BE2C (cell line): ENCODE measurements at regions not wholly inside any gene's neighbourhood (a gene's known extent, or its start where the extent isn't known, plus 50 kb on each side); places are given as distances from the start of the nearest gene placed in this dataset.

Experiments used
- DNase-seq: peaks from one replicate; pipeline ENCODE4 v3.0.0-alpha.2; 2020
- H3K27me3 ChIP-seq: fragments of 250-450 bp; sonication (Bioruptor Pico); 2 replicates; pipeline ENCODE4 v1.5.1; 2020; ENCODE audit warnings: mild to moderate bottlenecking
- H3K36me3 ChIP-seq: fragments of 250-450 bp; sonication (Bioruptor Pico); 2 replicates; pipeline ENCODE4 v1.5.1; 2020; ENCODE audit warnings: mild to moderate bottlenecking
- H3K4me1 ChIP-seq: fragments of 250-450 bp; sonication (Bioruptor Pico); 2 replicates; pipeline ENCODE4 v1.5.1; 2020
- H3K4me3 ChIP-seq: 2 replicates; pipeline ENCODE4 v1.5.1; 2011; ENCODE audit warnings: low read depth, low read length
- H3K9me3 ChIP-seq: fragments of 250-450 bp; sonication (Bioruptor Pico); 2 replicates; pipeline ENCODE4 v1.5.1; 2020
- TF ChIP-seq, protein P1 (sequence below): IDR thresholded peaks from 2 replicates; pipeline ENCODE4 v1.5.1; 2012; ENCODE audit warnings: mild to moderate bottlenecking, low read depth, low read length

DNA sequence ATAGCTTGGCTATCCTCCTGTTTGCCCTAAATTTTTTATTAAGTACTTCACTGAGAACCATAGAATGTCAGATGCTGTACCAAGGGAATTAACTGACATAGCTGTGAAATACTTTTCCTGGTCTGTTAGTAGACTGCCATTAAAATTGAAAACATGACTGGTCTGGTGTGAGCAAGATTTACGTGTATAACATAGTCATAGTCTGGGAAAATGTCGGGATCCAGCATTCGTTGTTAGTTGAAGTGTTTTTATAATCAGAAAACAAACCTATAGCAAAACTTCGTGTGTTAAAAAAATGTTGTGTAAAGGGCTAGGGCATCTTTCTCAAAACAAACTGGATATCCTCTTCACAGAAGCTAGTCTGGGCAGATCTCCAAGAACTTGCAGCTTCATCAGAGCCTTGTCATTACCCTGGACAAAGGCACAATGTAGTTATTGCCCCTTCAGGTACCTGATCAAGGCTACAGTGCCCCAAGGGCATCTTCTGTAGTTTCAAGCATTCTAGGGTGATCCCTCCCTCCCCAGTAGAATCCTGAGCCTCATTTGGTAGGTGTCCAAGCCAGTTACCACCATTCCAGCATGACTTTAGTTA is 454.2 kb upstream of the SGCD start:
- no peak overlapping the region for H3K4me3 ChIP-seq
- no peaks in the 10 kb centered on the region for H3K9me3 ChIP-seq
- no peaks in the 10 kb centered on the region for H3K4me1 ChIP-seq
- H3K27me3 ChIP-seq: no peaks in the 10 kb centered on the region
- TF ChIP-seq, protein P1, sequence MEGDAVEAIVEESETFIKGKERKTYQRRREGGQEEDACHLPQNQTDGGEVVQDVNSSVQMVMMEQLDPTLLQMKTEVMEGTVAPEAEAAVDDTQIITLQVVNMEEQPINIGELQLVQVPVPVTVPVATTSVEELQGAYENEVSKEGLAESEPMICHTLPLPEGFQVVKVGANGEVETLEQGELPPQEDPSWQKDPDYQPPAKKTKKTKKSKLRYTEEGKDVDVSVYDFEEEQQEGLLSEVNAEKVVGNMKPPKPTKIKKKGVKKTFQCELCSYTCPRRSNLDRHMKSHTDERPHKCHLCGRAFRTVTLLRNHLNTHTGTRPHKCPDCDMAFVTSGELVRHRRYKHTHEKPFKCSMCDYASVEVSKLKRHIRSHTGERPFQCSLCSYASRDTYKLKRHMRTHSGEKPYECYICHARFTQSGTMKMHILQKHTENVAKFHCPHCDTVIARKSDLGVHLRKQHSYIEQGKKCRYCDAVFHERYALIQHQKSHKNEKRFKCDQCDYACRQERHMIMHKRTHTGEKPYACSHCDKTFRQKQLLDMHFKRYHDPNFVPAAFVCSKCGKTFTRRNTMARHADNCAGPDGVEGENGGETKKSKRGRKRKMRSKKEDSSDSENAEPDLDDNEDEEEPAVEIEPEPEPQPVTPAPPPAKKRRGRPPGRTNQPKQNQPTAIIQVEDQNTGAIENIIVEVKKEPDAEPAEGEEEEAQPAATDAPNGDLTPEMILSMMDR: no peak
- no peak for DNase-seq
- H3K36me3 ChIP-seq: no peaks in the 10 kb centered on the region

DNA sequence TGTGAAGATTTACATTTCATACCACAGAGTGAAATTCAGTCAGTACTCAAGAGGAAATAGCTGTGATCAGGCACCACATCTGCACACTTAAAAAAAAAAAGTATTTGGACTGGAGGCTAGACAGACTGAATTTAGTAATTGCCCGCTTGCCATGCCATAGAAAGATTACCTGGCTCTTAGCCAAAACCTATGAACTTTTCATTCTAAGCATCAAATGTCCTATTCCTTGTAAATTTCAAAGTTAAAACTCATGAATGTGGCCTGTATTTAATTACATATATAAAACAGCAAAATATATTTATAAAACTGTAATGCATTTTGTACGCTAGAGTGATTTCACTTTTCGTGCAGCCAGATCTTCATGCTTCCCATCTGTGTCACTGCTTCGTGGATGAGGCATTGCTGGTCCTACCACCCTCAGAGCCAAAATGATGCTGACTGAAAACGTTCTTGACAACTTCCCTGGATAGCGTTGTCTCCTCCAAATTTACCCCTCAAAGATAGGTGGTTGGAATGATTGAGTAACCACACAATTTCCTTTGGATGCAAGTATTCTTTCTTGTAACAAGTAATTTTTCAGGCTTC is 447.9 kb upstream of the SGCD start:
- TF ChIP-seq, protein P1: no peak
- H3K9me3 ChIP-seq: no peaks in the 10 kb centered on the region
- H3K36me3 ChIP-seq: no peaks in the 10 kb centered on the region
- H3K4me3 ChIP-seq: no peak overlapping the region
- no peak for DNase-seq
- no peaks in the 10 kb centered on the region for H3K27me3 ChIP-seq
- H3K4me1 ChIP-seq: no peaks in the 10 kb centered on the region

DNA sequence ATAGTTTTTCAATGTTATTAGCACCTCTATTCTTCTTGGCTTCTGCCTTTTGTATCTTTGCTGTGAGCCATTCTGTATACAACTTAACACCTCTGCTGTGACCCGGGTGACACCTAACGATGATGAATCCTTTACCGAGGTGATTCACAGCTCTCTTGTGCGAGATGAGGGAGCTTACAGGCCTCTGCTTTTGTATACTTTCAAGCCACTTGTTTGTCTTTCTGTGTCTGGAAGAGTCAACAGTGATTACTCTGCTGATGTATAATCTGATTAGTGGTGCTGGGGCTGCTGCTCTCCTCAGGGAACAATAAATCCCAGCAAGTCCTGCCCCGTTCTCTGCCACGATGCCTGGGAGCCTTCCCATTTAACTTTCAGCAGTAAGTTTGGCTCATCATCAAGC is 442.9 kb upstream of the SGCD start:
- peak; percentile 7 for DNase-seq

DNA sequence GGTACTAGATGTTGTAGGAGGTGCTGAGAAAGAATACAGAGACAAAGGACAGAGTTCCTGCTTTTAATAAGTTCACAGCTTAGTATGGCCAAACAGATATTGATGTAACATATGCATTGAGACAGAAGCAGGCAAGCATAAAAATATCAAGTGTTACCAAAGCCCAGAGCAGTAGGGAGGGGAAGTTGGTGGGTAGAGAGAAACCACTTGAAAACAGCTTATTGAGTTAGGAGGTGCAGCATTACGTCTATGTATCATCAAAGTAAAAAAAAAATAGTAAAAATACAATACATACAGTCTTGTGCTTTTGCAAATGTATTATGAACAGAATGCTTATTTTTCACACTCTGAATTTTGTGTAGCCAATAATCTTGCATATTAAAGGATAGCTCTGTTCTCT is 441.8 kb upstream of the SGCD start:
- DNase-seq: no peak
- Histone ChIP-seq H3K4me1 (no peaks in the 10 kb centered on the region), H3K27me3 (no peaks in the 10 kb centered on the region), H3K9me3 (no peaks in the 10 kb centered on the region), H3K36me3 (no peaks in the 10 kb centered on the region), H3K4me3 (no peak overlapping the region)
- TF ChIP-seq, protein P1: no peak

More for the DNA sequence above, 442.9 kb upstream of the SGCD start:
- Histone ChIP-seq H3K36me3 (no peaks in the 10 kb centered on the region), H3K27me3 (no peaks in the 10 kb centered on the region), H3K4me1 (no peaks in the 10 kb centered on the region), H3K9me3 (no peaks in the 10 kb centered on the region), H3K4me3 (no peak overlapping the region)
- TF ChIP-seq, protein P1: no peak

DNA sequence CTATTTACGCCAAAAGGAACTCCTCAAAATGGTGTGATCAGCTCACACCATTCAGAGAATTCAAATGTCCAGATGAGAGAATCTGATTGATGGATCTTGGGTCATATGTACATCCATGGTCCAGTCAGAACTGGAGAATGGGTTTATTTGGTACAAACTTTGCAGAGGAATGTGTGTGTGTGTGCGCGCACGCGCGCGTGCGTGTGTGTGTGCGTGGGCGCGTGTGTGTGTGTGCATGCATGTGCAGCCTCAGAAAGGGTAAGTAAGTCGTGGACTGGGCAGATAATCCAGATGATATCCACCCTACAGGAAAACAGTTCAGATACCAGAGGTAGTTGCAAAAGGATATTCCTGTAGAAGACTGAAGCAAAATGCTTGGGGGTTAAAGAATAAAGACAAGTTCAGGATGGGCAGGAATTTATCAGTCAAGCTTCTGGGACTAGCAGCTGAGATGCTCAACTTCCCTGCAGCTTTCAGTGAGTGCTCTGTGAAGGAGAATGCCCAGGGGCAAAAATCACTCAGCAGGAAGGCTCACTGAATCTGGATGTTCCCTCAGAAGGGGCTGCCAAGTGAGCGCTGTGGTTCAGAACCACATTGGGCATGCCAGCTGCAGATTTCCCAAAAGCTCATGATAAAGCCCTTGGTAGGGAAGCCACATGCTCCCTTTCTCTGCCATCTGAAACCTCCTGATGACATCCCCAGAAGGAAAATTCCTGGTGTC is 440.5 kb upstream of the SGCD start:
- no peaks in the 10 kb centered on the region for H3K4me1 ChIP-seq
- DNase-seq: no peak
- H3K36me3 ChIP-seq: no peaks in the 10 kb centered on the region
- no peak overlapping the region for H3K4me3 ChIP-seq
- no peaks in the 10 kb centered on the region for H3K9me3 ChIP-seq
- no peaks in the 10 kb centered on the region for H3K27me3 ChIP-seq
- TF ChIP-seq, protein P1: no peak

DNA sequence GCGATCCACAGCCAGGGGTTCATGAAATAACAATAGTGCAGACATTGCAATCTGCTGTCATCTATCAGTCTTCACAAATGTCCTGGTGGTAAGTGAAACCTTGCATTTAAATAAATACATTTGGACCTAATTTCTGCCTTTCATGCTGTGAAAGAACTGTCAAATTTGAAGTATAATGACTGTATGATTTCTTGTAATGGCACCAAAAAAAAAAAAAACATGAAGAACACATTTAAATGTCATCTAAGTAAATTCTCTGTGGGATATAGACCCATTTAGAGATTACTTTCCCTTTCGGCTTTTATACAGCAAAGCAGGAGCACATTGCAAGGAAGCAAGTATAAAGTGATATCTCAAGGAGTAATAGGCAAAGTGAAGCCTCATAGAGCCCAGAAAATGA is 431.5 kb upstream of the SGCD start:
- Histone ChIP-seq H3K4me1 (no peaks in the 10 kb centered on the region), H3K9me3 (no peaks in the 10 kb centered on the region), H3K36me3 (no peaks in the 10 kb centered on the region), H3K27me3 (no peaks in the 10 kb centered on the region), H3K4me3 (no peak overlapping the region)
- TF ChIP-seq, protein P1: no peak
- no peak for DNase-seq
